SK-N-MC (cell line): ENCODE measurements at regions not wholly inside any gene's neighbourhood (a gene's known extent, or its start where the extent isn't known, plus 50 kb on each side); places are given as distances from the start of the nearest gene placed in this dataset.

Experiments used
- DNase-seq: peaks from one replicate; pipeline ENCODE4 v3.0.0-alpha.2; 2011; ENCODE audit warnings: low read depth, low spot score
- H3K27ac ChIP-seq: fragments of 200-600 bp; sonication (generic); 2 replicates; pipeline ENCODE4 v1.5.1; 2016; ENCODE audit warnings: mixed run types
- H3K36me3 ChIP-seq: fragments of 200-600 bp; sonication (generic); 2 replicates; pipeline ENCODE4 v1.6.1; 2017; ENCODE audit warnings: antibody characterized with exemption, low read length, mixed read lengths; ENCODE audit not compliant: insufficient read depth
- H3K4me3 ChIP-seq: fragments of 200-600 bp; sonication (generic); 2 replicates; pipeline ENCODE4 v1.5.1; 2016
- H3K9ac ChIP-seq: fragments of 200-600 bp; sonication (generic); 2 replicates; pipeline ENCODE4 v1.8.0; 2017; ENCODE audit warnings: mixed run types, mixed read lengths; ENCODE audit not compliant: insufficient read length
- H3K9me3 ChIP-seq: fragments of 200-600 bp; sonication (generic); 2 replicates; pipeline ENCODE4 v1.6.1; 2017; ENCODE audit warnings: low read depth, mild to moderate bottlenecking, antibody characterized with exemption, low read length, moderate library complexity, mixed read lengths
- EZH2 ChIP-seq: fragments of 200-600 bp; sonication (generic); IDR thresholded peaks from one replicate; pipeline ENCODE4 v1.6.1; 2017; ENCODE audit warnings: antibody characterized with exemption
- FOXP2 ChIP-seq: optimal IDR thresholded peaks from 2 replicates; pipeline ENCODE3; 2011; ENCODE audit warnings: mild to moderate bottlenecking, moderate library complexity; ENCODE audit not compliant: insufficient read depth; ENCODE audit errors: extremely low read length, control extremely low read depth
- POLR2AphosphoS5 ChIP-seq: IDR thresholded peaks from 2 replicates; pipeline ENCODE4 v1.6.1; 2012; ENCODE audit warnings: mild to moderate bottlenecking, low read depth, low read length, borderline replicate concordance

- Histone ChIP-seq H3K36me3 (no peaks in the 10 kb centered on the region), H3K9me3 (no peaks in the 10 kb centered on the region), H3K9ac (no peak overlapping the region), H3K4me3 (no peak overlapping the region), H3K27ac (no peak overlapping the region)
- no peak for TF ChIP-seq EZH2
- TF ChIP-seq FOXP2 = no peak
- TF ChIP-seq POLR2AphosphoS5 = no peak
- DNase-seq = no peak
Observed at GRCh38 chr2:142781146-142781545, 96.3 kb upstream of the KYNU start.

- Histone ChIP-seq H3K9ac (no peak overlapping the region), H3K27ac (no peak overlapping the region), H3K4me3 (no peak overlapping the region), H3K36me3 (no peaks in the 10 kb centered on the region), H3K9me3 (peaks cover 3% of the 10 kb centered on the region; the same call in 1 of the 2 replicates)
- TF ChIP-seq FOXP2 (no peak), POLR2AphosphoS5 (no peak), EZH2 (no peak)
- DNase-seq = no peak
Observed at GRCh38 chr2:142778289-142778688, 99.2 kb upstream of the KYNU start.

GRCh38 chr2:142777742-142778141 lies 99.7 kb upstream of the KYNU start:
- H3K27ac ChIP-seq = no peak overlapping the region
- no peak overlapping the region for H3K9ac ChIP-seq
- no peak overlapping the region for H3K4me3 ChIP-seq
- H3K9me3 ChIP-seq = peaks cover 3% of the 10 kb centered on the region; the same call in 1 of the 2 replicates
- no peaks in the 10 kb centered on the region for H3K36me3 ChIP-seq
- TF ChIP-seq POLR2AphosphoS5 = no peak
- TF ChIP-seq EZH2 = no peak
- TF ChIP-seq FOXP2 = no peak
- DNase-seq = no peak

- Histone ChIP-seq H3K4me3 (no peak overlapping the region), H3K36me3 (no peaks in the 10 kb centered on the region), H3K9ac (no peak overlapping the region), H3K27ac (no peak overlapping the region), H3K9me3 (peaks cover 3% of the 10 kb centered on the region; the same call in 1 of the 2 replicates)
- DNase-seq = no peak
- TF ChIP-seq EZH2 (no peak), FOXP2 (no peak), POLR2AphosphoS5 (no peak)
Observed at GRCh38 chr2:142769761-142770160, 107.7 kb upstream of the KYNU start.

- no peak overlapping the region for H3K27ac ChIP-seq
- DNase-seq = no peak
- H3K36me3 ChIP-seq = no peaks in the 10 kb centered on the region
Observed at GRCh38 chr2:142767847-142768246, 109.6 kb upstream of the KYNU start.

GRCh38 chr2:142758973-142759372 lies 118.5 kb upstream of the KYNU start:
- H3K9me3 ChIP-seq = no peaks in the 10 kb centered on the region
- no peak overlapping the region for H3K4me3 ChIP-seq
- H3K9ac ChIP-seq = no peak overlapping the region
- DNase-seq = no peak
- H3K36me3 ChIP-seq = no peaks in the 10 kb centered on the region
- no peak overlapping the region for H3K27ac ChIP-seq
- no peak for TF ChIP-seq POLR2AphosphoS5
- no peak for TF ChIP-seq FOXP2
- TF ChIP-seq EZH2 = no peak

More at GRCh38 chr2:142767847-142768246, 109.6 kb upstream of the KYNU start:
- Histone ChIP-seq H3K9ac (no peak overlapping the region), H3K9me3 (no peaks in the 10 kb centered on the region), H3K4me3 (no peak overlapping the region)
- TF ChIP-seq EZH2 (no peak), POLR2AphosphoS5 (no peak), FOXP2 (no peak)

GRCh38 chr2:142757111-142757510 lies 120.4 kb upstream of the KYNU start:
- no peaks in the 10 kb centered on the region for H3K9me3 ChIP-seq

GRCh38 chr2:142756430-142756829 lies 121.0 kb upstream of the KYNU start:
- H3K36me3 ChIP-seq = no peaks in the 10 kb centered on the region
- DNase-seq = no peak
- H3K9ac ChIP-seq = no peak overlapping the region
- no peak overlapping the region for H3K4me3 ChIP-seq
- H3K9me3 ChIP-seq = no peaks in the 10 kb centered on the region
- TF ChIP-seq POLR2AphosphoS5 = no peak
- TF ChIP-seq EZH2 = no peak
- no peak for TF ChIP-seq FOXP2
- no peak overlapping the region for H3K27ac ChIP-seq

More at GRCh38 chr2:142757111-142757510, 120.4 kb upstream of the KYNU start:
- H3K4me3 ChIP-seq = no peak overlapping the region
- H3K27ac ChIP-seq = no peak overlapping the region
- TF ChIP-seq FOXP2 (no peak), EZH2 (no peak), POLR2AphosphoS5 (no peak)
- no peak for DNase-seq
- H3K36me3 ChIP-seq = no peaks in the 10 kb centered on the region
- H3K9ac ChIP-seq = no peak overlapping the region

GRCh38 chr2:142755191-142755590 lies 122.3 kb upstream of the KYNU start:
- no peak for DNase-seq
- Histone ChIP-seq H3K36me3 (no peaks in the 10 kb centered on the region), H3K9me3 (no peaks in the 10 kb centered on the region), H3K4me3 (no peak overlapping the region), H3K27ac (no peak overlapping the region), H3K9ac (no peak overlapping the region)
- no peak for TF ChIP-seq EZH2
- TF ChIP-seq FOXP2 = no peak
- TF ChIP-seq POLR2AphosphoS5 = no peak
